ENCODE measurements at regions not wholly inside any gene's neighbourhood (a gene's known extent, or its start where the extent isn't known, plus 50 kb on each side); places are given as distances from the start of the nearest gene placed in this dataset.

DNA sequence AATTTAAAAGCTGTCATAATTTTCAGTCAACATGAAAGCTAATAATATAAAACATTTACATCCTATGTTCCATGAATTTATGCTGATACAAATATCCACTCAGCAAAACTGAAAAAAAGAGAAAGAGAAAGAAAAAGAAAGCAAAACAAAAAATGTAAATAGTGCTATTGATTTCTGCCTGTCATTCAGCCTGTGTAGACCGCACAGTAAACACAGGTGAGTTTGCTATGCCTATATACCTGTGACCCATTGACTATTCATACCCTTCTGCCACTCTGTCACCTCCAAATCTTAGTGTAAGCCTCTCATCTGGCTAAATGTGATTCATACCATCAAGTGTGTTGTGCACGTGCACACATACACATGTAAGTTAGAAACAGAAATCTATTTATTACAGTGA, 359.0 kb upstream of the RORB start:
- H3K27ac ChIP-seq (ENCODE audit: low read depth in 2 of 2, low read length in 1 of 2) = no peak overlapping the region
- H3K9ac ChIP-seq = no peak overlapping the region
- CTCF ChIA-PET = interaction anchor here (0.7 kb wide), 1 partner anchor 43 kb away, joined by 3 read pairs; no protein-coding TSS in a partner anchor
- H3K9me2 ChIP-seq = no peaks in the 10 kb centered on the region
- no peak overlapping the region for H3K4me3 ChIP-seq (ENCODE audit: low read depth in 2 of 2, low read length in 1 of 2)
- POLR2A ChIA-PET = no interaction called here
- no peaks in the 10 kb centered on the region for H3F3A ChIP-seq (replicated peaks; ENCODE audit: insufficient read depth)
- H4K20me1 ChIP-seq (ENCODE audit: insufficient read depth) = no peaks in the 10 kb centered on the region
- 21% methylated on average over 2 of the region's 2 CpGs for WGBS (ENCODE audit: low lambda C conversion rate)
- no peaks in the 10 kb centered on the region for H3K27me3 ChIP-seq (ENCODE audit: insufficient read depth)
- no peak for TF ChIP-seq MEF2A (IDR thresholded peaks at IDR 0.05; ENCODE audit: borderline replicate concordance, low read depth)
- no peak for TF ChIP-seq JUND (IDR thresholded peaks at IDR 0.05)
- TF ChIP-seq, protein P1, sequence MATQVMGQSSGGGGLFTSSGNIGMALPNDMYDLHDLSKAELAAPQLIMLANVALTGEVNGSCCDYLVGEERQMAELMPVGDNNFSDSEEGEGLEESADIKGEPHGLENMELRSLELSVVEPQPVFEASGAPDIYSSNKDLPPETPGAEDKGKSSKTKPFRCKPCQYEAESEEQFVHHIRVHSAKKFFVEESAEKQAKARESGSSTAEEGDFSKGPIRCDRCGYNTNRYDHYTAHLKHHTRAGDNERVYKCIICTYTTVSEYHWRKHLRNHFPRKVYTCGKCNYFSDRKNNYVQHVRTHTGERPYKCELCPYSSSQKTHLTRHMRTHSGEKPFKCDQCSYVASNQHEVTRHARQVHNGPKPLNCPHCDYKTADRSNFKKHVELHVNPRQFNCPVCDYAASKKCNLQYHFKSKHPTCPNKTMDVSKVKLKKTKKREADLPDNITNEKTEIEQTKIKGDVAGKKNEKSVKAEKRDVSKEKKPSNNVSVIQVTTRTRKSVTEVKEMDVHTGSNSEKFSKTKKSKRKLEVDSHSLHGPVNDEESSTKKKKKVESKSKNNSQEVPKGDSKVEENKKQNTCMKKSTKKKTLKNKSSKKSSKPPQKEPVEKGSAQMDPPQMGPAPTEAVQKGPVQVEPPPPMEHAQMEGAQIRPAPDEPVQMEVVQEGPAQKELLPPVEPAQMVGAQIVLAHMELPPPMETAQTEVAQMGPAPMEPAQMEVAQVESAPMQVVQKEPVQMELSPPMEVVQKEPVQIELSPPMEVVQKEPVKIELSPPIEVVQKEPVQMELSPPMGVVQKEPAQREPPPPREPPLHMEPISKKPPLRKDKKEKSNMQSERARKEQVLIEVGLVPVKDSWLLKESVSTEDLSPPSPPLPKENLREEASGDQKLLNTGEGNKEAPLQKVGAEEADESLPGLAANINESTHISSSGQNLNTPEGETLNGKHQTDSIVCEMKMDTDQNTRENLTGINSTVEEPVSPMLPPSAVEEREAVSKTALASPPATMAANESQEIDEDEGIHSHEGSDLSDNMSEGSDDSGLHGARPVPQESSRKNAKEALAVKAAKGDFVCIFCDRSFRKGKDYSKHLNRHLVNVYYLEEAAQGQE (IDR thresholded peaks at IDR 0.05; ENCODE audit: low read depth, low read length) = no peak
- no peak for TF ChIP-seq FOXJ3 (CRISPR knock-in tag; IDR thresholded peaks at IDR 0.05)
- TF ChIP-seq MXI1 (IDR thresholded peaks at IDR 0.05; ENCODE audit: low read depth, low read length) = no peak
- TF ChIP-seq, protein P2, sequence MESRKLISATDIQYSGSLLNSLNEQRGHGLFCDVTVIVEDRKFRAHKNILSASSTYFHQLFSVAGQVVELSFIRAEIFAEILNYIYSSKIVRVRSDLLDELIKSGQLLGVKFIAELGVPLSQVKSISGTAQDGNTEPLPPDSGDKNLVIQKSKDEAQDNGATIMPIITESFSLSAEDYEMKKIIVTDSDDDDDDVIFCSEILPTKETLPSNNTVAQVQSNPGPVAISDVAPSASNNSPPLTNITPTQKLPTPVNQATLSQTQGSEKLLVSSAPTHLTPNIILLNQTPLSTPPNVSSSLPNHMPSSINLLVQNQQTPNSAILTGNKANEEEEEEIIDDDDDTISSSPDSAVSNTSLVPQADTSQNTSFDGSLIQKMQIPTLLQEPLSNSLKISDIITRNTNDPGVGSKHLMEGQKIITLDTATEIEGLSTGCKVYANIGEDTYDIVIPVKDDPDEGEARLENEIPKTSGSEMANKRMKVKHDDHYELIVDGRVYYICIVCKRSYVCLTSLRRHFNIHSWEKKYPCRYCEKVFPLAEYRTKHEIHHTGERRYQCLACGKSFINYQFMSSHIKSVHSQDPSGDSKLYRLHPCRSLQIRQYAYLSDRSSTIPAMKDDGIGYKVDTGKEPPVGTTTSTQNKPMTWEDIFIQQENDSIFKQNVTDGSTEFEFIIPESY (IDR thresholded peaks at IDR 0.05; ENCODE audit: borderline replicate concordance, low read depth) = no peak
- no peak overlapping the region for H3K4me2 ChIP-seq
- H3K9me3 ChIP-seq = no peaks in the 10 kb centered on the region
- H3K36me3 ChIP-seq (replicated peaks in 1 of 2; ENCODE audit: control insufficient read depth in 1 of 2, insufficient read depth in 2 of 2, low read length in 1 of 2) = no peaks in the 10 kb centered on the region
- no peak overlapping the region for H2AFZ ChIP-seq (ENCODE audit: low read depth)
- no peaks in the 10 kb centered on the region for H3K79me2 ChIP-seq (ENCODE audit: insufficient read depth)
- H3K4me1 ChIP-seq (ENCODE audit: control insufficient read depth in 1 of 2, insufficient read depth in 2 of 2, low read depth in 1 of 2, low read length in 1 of 2) = no peaks in the 10 kb centered on the region
- no peak for DNase-seq

- H3K4me1 ChIP-seq (ENCODE audit: control insufficient read depth in 1 of 2, insufficient read depth in 2 of 2, low read depth in 1 of 2, low read length in 1 of 2) = no peaks in the 10 kb centered on the region
- H3K4me3 ChIP-seq (ENCODE audit: low read depth in 2 of 2, low read length in 1 of 2) = no peak overlapping the region
- H3K9me2 ChIP-seq = no peaks in the 10 kb centered on the region
- H3K36me3 ChIP-seq (replicated peaks in 1 of 2; ENCODE audit: control insufficient read depth in 1 of 2, insufficient read depth in 2 of 2, low read length in 1 of 2) = no peaks in the 10 kb centered on the region
- WGBS (ENCODE audit: low lambda C conversion rate) = 9% methylated on average over 2 of the region's 2 CpGs
- no peaks in the 10 kb centered on the region for H3K79me2 ChIP-seq (ENCODE audit: insufficient read depth)
- no peaks in the 10 kb centered on the region for H3F3A ChIP-seq (replicated peaks; ENCODE audit: insufficient read depth)
- H3K27ac ChIP-seq (ENCODE audit: low read depth in 2 of 2, low read length in 1 of 2) = no peak overlapping the region
- no peaks in the 10 kb centered on the region for H3K27me3 ChIP-seq (ENCODE audit: insufficient read depth)
- no peaks in the 10 kb centered on the region for H3K9me3 ChIP-seq
- H3K9ac ChIP-seq = no peak overlapping the region
- TF ChIP-seq RAD21 (IDR thresholded peaks at IDR 0.05; ENCODE audit: low read length) (no peak), FOXJ3 (CRISPR knock-in tag; IDR thresholded peaks at IDR 0.05) (no peak), ELF1 (IDR thresholded peaks at IDR 0.05) (no peak), MEF2A (IDR thresholded peaks at IDR 0.05; ENCODE audit: borderline replicate concordance, low read depth) (no peak), GATA2 (CRISPR knock-in tag; IDR thresholded peaks at IDR 0.05) (no peak), FOSL2 (IDR thresholded peaks at IDR 0.05; ENCODE audit: borderline replicate concordance, low read depth) (no peak), CHD2 (IDR thresholded peaks at IDR 0.05; ENCODE audit: low read length, partially characterized antibody) (no peak)
- TF ChIP-seq, protein P2 (IDR thresholded peaks at IDR 0.05; ENCODE audit: borderline replicate concordance, low read depth) = no peak
- DNase-seq = no peak
- ChIA-PET CTCF (no interaction called here), POLR2A (no interaction called here)
- H3K4me2 ChIP-seq = no peak overlapping the region
- no peak overlapping the region for H2AFZ ChIP-seq (ENCODE audit: low read depth)
- no peaks in the 10 kb centered on the region for H4K20me1 ChIP-seq (ENCODE audit: insufficient read depth)
Observed at GRCh38 chr9:74140141-74140540, 357.0 kb upstream of the RORB start.

Measured in SK-N-SH (cell line).